ENCODE measurements at regions not wholly inside any gene's neighbourhood (a gene's known extent, or its start where the extent isn't known, plus 50 kb on each side); places are given as distances from the start of the nearest gene placed in this dataset.

- DNase-seq (ENCODE audit: low spot score): no peak
- no peak overlapping the region for H3K4me3 ChIP-seq (ENCODE audit: low read depth in 1 of 3, low read length in 3 of 3)
- WGBS: 26% methylated on average over 2 of the region's 2 CpGs
- H3K9ac ChIP-seq (ENCODE audit: low read depth in 1 of 2, low read length in 2 of 2): no peak overlapping the region
- TF ChIP-seq, protein P1, sequence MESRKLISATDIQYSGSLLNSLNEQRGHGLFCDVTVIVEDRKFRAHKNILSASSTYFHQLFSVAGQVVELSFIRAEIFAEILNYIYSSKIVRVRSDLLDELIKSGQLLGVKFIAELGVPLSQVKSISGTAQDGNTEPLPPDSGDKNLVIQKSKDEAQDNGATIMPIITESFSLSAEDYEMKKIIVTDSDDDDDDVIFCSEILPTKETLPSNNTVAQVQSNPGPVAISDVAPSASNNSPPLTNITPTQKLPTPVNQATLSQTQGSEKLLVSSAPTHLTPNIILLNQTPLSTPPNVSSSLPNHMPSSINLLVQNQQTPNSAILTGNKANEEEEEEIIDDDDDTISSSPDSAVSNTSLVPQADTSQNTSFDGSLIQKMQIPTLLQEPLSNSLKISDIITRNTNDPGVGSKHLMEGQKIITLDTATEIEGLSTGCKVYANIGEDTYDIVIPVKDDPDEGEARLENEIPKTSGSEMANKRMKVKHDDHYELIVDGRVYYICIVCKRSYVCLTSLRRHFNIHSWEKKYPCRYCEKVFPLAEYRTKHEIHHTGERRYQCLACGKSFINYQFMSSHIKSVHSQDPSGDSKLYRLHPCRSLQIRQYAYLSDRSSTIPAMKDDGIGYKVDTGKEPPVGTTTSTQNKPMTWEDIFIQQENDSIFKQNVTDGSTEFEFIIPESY (IDR thresholded peaks at IDR 0.05): no peak
- TF ChIP-seq, protein P2, sequence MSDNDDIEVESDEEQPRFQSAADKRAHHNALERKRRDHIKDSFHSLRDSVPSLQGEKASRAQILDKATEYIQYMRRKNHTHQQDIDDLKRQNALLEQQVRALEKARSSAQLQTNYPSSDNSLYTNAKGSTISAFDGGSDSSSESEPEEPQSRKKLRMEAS (IDR thresholded peaks at IDR 0.05): no peak
- TF ChIP-seq CTCF (IDR thresholded peaks at IDR 0.05; ENCODE audit: low read depth, low read length, missing input control) (no peak), HNF4A (conservative IDR thresholded peaks at IDR 0.05) (no peak)
- H3K27me3 ChIP-seq (ENCODE audit: control insufficient read depth in 4 of 4, insufficient read depth in 4 of 4, low read length in 3 of 4): peaks cover 0 to 3% (median 0%) of the 10 kb centered on the region in 4 donors
- H3K36me3 ChIP-seq (ENCODE audit: control insufficient read depth in 4 of 4, insufficient read depth in 3 of 4, low read depth in 1 of 4, low read length in 3 of 4): no peaks in the 10 kb centered on the region
- H3K4me1 ChIP-seq (ENCODE audit: control insufficient read depth in 4 of 4, insufficient read depth in 4 of 4, low read length in 3 of 4): no peaks in the 10 kb centered on the region
- no peak overlapping the region for H3K27ac ChIP-seq (ENCODE audit: low read depth in 1 of 2, low read length in 2 of 2)
- H3K9me3 ChIP-seq (ENCODE audit: control insufficient read depth in 4 of 4, low read length in 3 of 4): no peaks in the 10 kb centered on the region
Observed at GRCh38 chr9:7984203-7984602, 184.6 kb upstream of the DMAC1 start.

- no peak for TF ChIP-seq GABPA (IDR thresholded peaks at IDR 0.05 in 1 of 2, conservative IDR thresholded peaks at IDR 0.05 in 1 of 2)
- no peak for TF ChIP-seq JUND (IDR thresholded peaks at IDR 0.05)
- TF ChIP-seq FOXA1 (IDR thresholded peaks at IDR 0.05): no peak
- TF ChIP-seq REST (IDR thresholded peaks at IDR 0.05): no peak
- Histone ChIP-seq H3K27ac (ENCODE audit: low read depth in 1 of 2, low read length in 2 of 2) (no peak overlapping the region), H3K9me3 (ENCODE audit: control insufficient read depth in 4 of 4, low read length in 3 of 4) (no peaks in the 10 kb centered on the region), H3K27me3 (ENCODE audit: control insufficient read depth in 4 of 4, insufficient read depth in 4 of 4, low read length in 3 of 4) (no peaks in the 10 kb centered on the region), H3K36me3 (ENCODE audit: control insufficient read depth in 4 of 4, insufficient read depth in 3 of 4, low read depth in 1 of 4, low read length in 3 of 4) (no peaks in the 10 kb centered on the region), H3K4me3 (ENCODE audit: low read depth in 1 of 3, low read length in 3 of 3) (no peak overlapping the region), H3K4me1 (ENCODE audit: control insufficient read depth in 4 of 4, insufficient read depth in 4 of 4, low read length in 3 of 4) (no peaks in the 10 kb centered on the region), H3K9ac (ENCODE audit: low read depth in 1 of 2, low read length in 2 of 2) (no peak overlapping the region)
- no peak for DNase-seq (ENCODE audit: low spot score)
- 27% methylated on average over 5 of the region's 5 CpGs for WGBS
Observed at GRCh38 chr9:7983490-7983889, 183.9 kb upstream of the DMAC1 start.

- Histone ChIP-seq H3K9me3 (ENCODE audit: control insufficient read depth in 4 of 4, low read length in 3 of 4) (no peaks in the 10 kb centered on the region), H3K36me3 (ENCODE audit: control insufficient read depth in 4 of 4, insufficient read depth in 3 of 4, low read depth in 1 of 4, low read length in 3 of 4) (no peaks in the 10 kb centered on the region), H3K27me3 (ENCODE audit: control insufficient read depth in 4 of 4, insufficient read depth in 4 of 4, low read length in 3 of 4) (no peaks in the 10 kb centered on the region), H3K4me3 (ENCODE audit: low read depth in 1 of 3, low read length in 3 of 3) (no peak overlapping the region), H3K27ac (ENCODE audit: low read depth in 1 of 2, low read length in 2 of 2) (no peak overlapping the region), H3K4me1 (ENCODE audit: control insufficient read depth in 4 of 4, insufficient read depth in 4 of 4, low read length in 3 of 4) (no peaks in the 10 kb centered on the region), H3K9ac (ENCODE audit: low read depth in 1 of 2, low read length in 2 of 2) (no peak overlapping the region)
- no peak for DNase-seq (ENCODE audit: low spot score)
- WGBS: 52% methylated on average over 4 of the region's 4 CpGs
- TF ChIP-seq RXRA (IDR thresholded peaks at IDR 0.05) (no peak), CTCF (IDR thresholded peaks at IDR 0.05; ENCODE audit: low read depth, low read length, missing input control) (no peak), RAD21 (IDR thresholded peaks at IDR 0.05) (no peak), SP1 (IDR thresholded peaks at IDR 0.05) (no peak), REST (IDR thresholded peaks at IDR 0.05) (no peak), GABPA (IDR thresholded peaks at IDR 0.05 in 1 of 2, conservative IDR thresholded peaks at IDR 0.05 in 1 of 2) (no peak), FOXA2 (IDR thresholded peaks at IDR 0.05) (no peak), YY1 (IDR thresholded peaks at IDR 0.05) (no peak), HNF4A (conservative IDR thresholded peaks at IDR 0.05) (no peak)
- TF ChIP-seq, protein P2 (IDR thresholded peaks at IDR 0.05): no peak
Observed at GRCh38 chr9:7982907-7983306, 183.3 kb upstream of the DMAC1 start.
